Trophoblast cell (in vitro differentiated cells and primary cell): ENCODE measurements at regions not wholly inside any gene's neighbourhood (a gene's known extent, or its start where the extent isn't known, plus 50 kb on each side); places are given as distances from the start of the nearest gene placed in this dataset.

Experiments used
- DNase-seq, 2 donors: peaks; one replicate each; pipeline ENCODE4 v3.0.0-alpha.2; 2016
- H2AFZ ChIP-seq: 2 replicates; pipeline ENCODE4 v1.6.1; 2013; ENCODE audit warnings: low read length, moderate library complexity, mild to moderate bottlenecking; ENCODE audit not compliant: insufficient read depth, poor library complexity
- H2AK5ac ChIP-seq: 2 replicates; pipeline ENCODE4 v1.6.1; 2013; ENCODE audit warnings: mild to moderate bottlenecking, low read length
- H2BK120ac ChIP-seq: 2 replicates; pipeline ENCODE4 v1.6.1; 2013; ENCODE audit warnings: low read length, mild to moderate bottlenecking, moderate library complexity; ENCODE audit not compliant: insufficient read depth, poor library complexity
- H2BK12ac ChIP-seq: 2 replicates; pipeline ENCODE4 v1.6.1; 2013; ENCODE audit warnings: mild to moderate bottlenecking, low read length, moderate library complexity
- H2BK5ac ChIP-seq: 2 replicates; pipeline ENCODE4 v1.6.1; 2013; ENCODE audit warnings: low read length, low read depth, moderate library complexity, mild to moderate bottlenecking; ENCODE audit not compliant: poor library complexity
- H3K14ac ChIP-seq: 2 replicates; pipeline ENCODE4 v1.6.1; 2013; ENCODE audit warnings: mild to moderate bottlenecking, low read length
- H3K18ac ChIP-seq: 2 replicates; pipeline ENCODE4 v1.6.1; 2013; ENCODE audit warnings: mild to moderate bottlenecking, low read length
- H3K23ac ChIP-seq: 2 replicates; pipeline ENCODE4 v1.6.1; 2013; ENCODE audit warnings: low read length
- H3K27ac ChIP-seq: 2 replicates; pipeline ENCODE4 v1.5.1; 2013; ENCODE audit warnings: low read depth, mild to moderate bottlenecking, inconsistent platforms, low read length, moderate library complexity
- H3K27me3 ChIP-seq: 2 replicates; pipeline ENCODE4 v1.6.1; 2013; ENCODE audit warnings: inconsistent platforms, mild to moderate bottlenecking, low read length, moderate library complexity; ENCODE audit not compliant: insufficient read depth
- H3K36me3 ChIP-seq, 2 experiments: 1 replicate in 1 of 2; 2 replicates in 1 of 2; pipeline ENCODE4 v1.6.1; 2013; ENCODE audit warnings: low read length in 2 of 2, mild to moderate bottlenecking in 2 of 2, moderate library complexity in 1 of 2; ENCODE audit not compliant: insufficient read depth in 2 of 2, control insufficient read depth in 1 of 2
- H3K4ac ChIP-seq: 2 replicates; pipeline ENCODE4 v1.6.1; 2013; ENCODE audit warnings: low read depth, mild to moderate bottlenecking, low read length, moderate library complexity
- H3K4me1 ChIP-seq, 2 experiments: 1 replicate in 1 of 2; 2 replicates in 1 of 2; pipeline ENCODE4 v1.6.1; 2013; ENCODE audit warnings: low read length in 2 of 2, mild to moderate bottlenecking in 2 of 2, moderate library complexity in 1 of 2; ENCODE audit not compliant: insufficient read depth in 2 of 2, control insufficient read depth in 1 of 2
- H3K4me2 ChIP-seq: 2 replicates; pipeline ENCODE4 v1.6.1; 2013; ENCODE audit warnings: inconsistent platforms, mild to moderate bottlenecking, low read length, moderate library complexity
- H3K4me3 ChIP-seq: 2 replicates; pipeline ENCODE4 v1.5.1; 2013; ENCODE audit warnings: mild to moderate bottlenecking, low read depth, low read length, inconsistent platforms
- H3K79me1 ChIP-seq: one replicate; pipeline ENCODE4 v1.6.1; 2013; ENCODE audit warnings: low read length
- H3K79me2 ChIP-seq: 2 replicates; pipeline ENCODE4 v1.6.1; 2013; ENCODE audit warnings: low read length, mild to moderate bottlenecking; ENCODE audit not compliant: control insufficient read depth, insufficient read depth, poor library complexity
- H3K9ac ChIP-seq: 2 replicates; pipeline ENCODE4 v1.6.1; 2013; ENCODE audit warnings: mild to moderate bottlenecking, low read length
- H3K9me3 ChIP-seq: 2 replicates; pipeline ENCODE4 v1.6.1; 2013; ENCODE audit warnings: low read depth, mild to moderate bottlenecking, control low read depth, inconsistent platforms, low read length; ENCODE audit not compliant: insufficient read depth
- H4K12ac ChIP-seq: 2 replicates; pipeline ENCODE4 v1.6.1; 2013; ENCODE audit warnings: low read depth, mild to moderate bottlenecking, low read length, moderate library complexity
- H4K8ac ChIP-seq: 2 replicates; pipeline ENCODE4 v1.6.1; 2013; ENCODE audit warnings: low read depth, mild to moderate bottlenecking, low read length, moderate library complexity
- H4K91ac ChIP-seq: one replicate; pipeline ENCODE4 v1.6.1; 2013; ENCODE audit warnings: low read depth, mild to moderate bottlenecking, low read length, moderate library complexity
- WGBS: extraction: QIAGEN DNeasy Blood & Tissue Kit; methylation state at CpG from one replicate; pipeline ENCODE4 v1.1.7; 2013; ENCODE audit warnings: missing lambda C conversion rate; ENCODE audit not compliant: insufficient read length, insufficient coverage; ENCODE audit errors: extremely low coverage; 5-methylcytosine and 5-hydroxymethylcytosine counted together

GRCh38 chr18:22275706-22276333, 106.4 kb downstream of the GATA6 start:
- no peaks in the 10 kb centered on the region for H3K9me3 ChIP-seq
- H3K36me3 ChIP-seq: no peaks in the 10 kb centered on the region
- H3K4ac ChIP-seq: no peak overlapping the region
- no peak overlapping the region for H3K14ac ChIP-seq
- no peaks in the 10 kb centered on the region for H3K79me1 ChIP-seq
- no peak overlapping the region for H4K91ac ChIP-seq
- no peak overlapping the region for H2BK5ac ChIP-seq
- no peak overlapping the region for H2BK120ac ChIP-seq
- no peak overlapping the region for H4K8ac ChIP-seq
- WGBS: no CpG with 5 or more reads among the region's 11 CpGs
- H3K23ac ChIP-seq: no peak overlapping the region
- no peak for DNase-seq
- H3K4me3 ChIP-seq: no peak overlapping the region
- H3K27me3 ChIP-seq: no peaks in the 10 kb centered on the region
- H2BK12ac ChIP-seq: no peak overlapping the region
- H2AFZ ChIP-seq: no peak overlapping the region
- no peak overlapping the region for H3K4me2 ChIP-seq
- H3K4me1 ChIP-seq: no peaks in the 10 kb centered on the region
- no peak overlapping the region for H4K12ac ChIP-seq
- no peak overlapping the region for H3K9ac ChIP-seq
- H3K27ac ChIP-seq: no peak overlapping the region
- H2AK5ac ChIP-seq: no peak overlapping the region
- no peaks in the 10 kb centered on the region for H3K79me2 ChIP-seq
- no peak overlapping the region for H3K18ac ChIP-seq

- H3K9ac ChIP-seq: no peak overlapping the region
- no peaks in the 10 kb centered on the region for H3K27me3 ChIP-seq
- H2AFZ ChIP-seq: no peak overlapping the region
- no peaks in the 10 kb centered on the region for H3K36me3 ChIP-seq
- H4K12ac ChIP-seq: no peak overlapping the region
- no peak overlapping the region for H2BK5ac ChIP-seq
- no peak overlapping the region for H2BK12ac ChIP-seq
- H3K79me2 ChIP-seq: no peaks in the 10 kb centered on the region
- H3K79me1 ChIP-seq: no peaks in the 10 kb centered on the region
- no peak overlapping the region for H2AK5ac ChIP-seq
- no peak overlapping the region for H4K91ac ChIP-seq
- no peak overlapping the region for H3K4ac ChIP-seq
- H3K14ac ChIP-seq: no peak overlapping the region
- no peak overlapping the region for H2BK120ac ChIP-seq
- no peak overlapping the region for H3K27ac ChIP-seq
- no peaks in the 10 kb centered on the region for H3K9me3 ChIP-seq
- WGBS: no CpG with 5 or more reads among the region's 5 CpGs
- no peaks in the 10 kb centered on the region for H3K4me1 ChIP-seq
- H3K4me3 ChIP-seq: no peak overlapping the region
- H3K4me2 ChIP-seq: no peak overlapping the region
- H3K18ac ChIP-seq: no peak overlapping the region
- H3K23ac ChIP-seq: no peak overlapping the region
- no peak for DNase-seq
- H4K8ac ChIP-seq: no peak overlapping the region
Measured at GRCh38 chr18:22273101-22274039, 104.0 kb downstream of the GATA6 start.

GRCh38 chr18:22272242-22272641, 102.9 kb downstream of the GATA6 start:
- Histone ChIP-seq H3K79me2 (no peaks in the 10 kb centered on the region), H3K79me1 (no peaks in the 10 kb centered on the region), H3K4ac (no peak overlapping the region), H2AFZ (no peak overlapping the region), H2BK5ac (no peak overlapping the region), H3K9me3 (no peaks in the 10 kb centered on the region), H3K27ac (no peak overlapping the region), H4K12ac (no peak overlapping the region), H3K14ac (no peak overlapping the region), H4K8ac (no peak overlapping the region), H2BK120ac (no peak overlapping the region), H3K27me3 (no peaks in the 10 kb centered on the region), H2BK12ac (no peak overlapping the region), H3K4me2 (no peak overlapping the region), H3K9ac (no peak overlapping the region), H3K18ac (no peak overlapping the region), H3K4me3 (no peak overlapping the region), H4K91ac (no peak overlapping the region), H3K4me1 (no peaks in the 10 kb centered on the region), H2AK5ac (no peak overlapping the region), H3K23ac (no peak overlapping the region), H3K36me3 (no peaks in the 10 kb centered on the region)
- no peak for DNase-seq

- Histone ChIP-seq H2BK120ac (no peak overlapping the region), H3K79me2 (no peaks in the 10 kb centered on the region), H3K4ac (no peak overlapping the region), H3K9ac (no peak overlapping the region), H3K23ac (no peak overlapping the region), H3K18ac (no peak overlapping the region), H2BK5ac (no peak overlapping the region), H2BK12ac (no peak overlapping the region), H3K4me2 (no peak overlapping the region), H3K27me3 (no peaks in the 10 kb centered on the region), H3K36me3 (no peaks in the 10 kb centered on the region), H4K91ac (no peak overlapping the region), H4K12ac (no peak overlapping the region), H3K79me1 (no peaks in the 10 kb centered on the region), H3K4me3 (no peak overlapping the region), H2AFZ (no peak overlapping the region), H3K4me1 (no peaks in the 10 kb centered on the region), H3K9me3 (no peaks in the 10 kb centered on the region), H2AK5ac (no peak overlapping the region), H3K14ac (no peak overlapping the region), H4K8ac (no peak overlapping the region), H3K27ac (no peak overlapping the region)
- WGBS: 100% methylated on average over 1 of the region's 1 CpG
- DNase-seq: no peak
Measured at GRCh38 chr18:22271030-22271429, 101.6 kb downstream of the GATA6 start.
